HCT116 (cell line): ENCODE measurements at regions not wholly inside any gene's neighbourhood (a gene's known extent, or its start where the extent isn't known, plus 50 kb on each side); places are given as distances from the start of the nearest gene placed in this dataset.

Experiments
- CEBPB ChIP-seq: IDR thresholded peaks from 2 replicates; pipeline ENCODE4 v1.6.1; 2012; ENCODE audit warnings: low read depth
- CTCF ChIP-seq, 3 experiments: fragments of 200-600 bp in 1 of 3; sonication (generic) in 1 of 3; IDR thresholded peaks in 2 of 3; conservative IDR thresholded peaks in 1 of 3; 2 replicates each; pipeline ENCODE4 v1.5.1; 2012 to 2017; ENCODE audit warnings: low read depth in 2 of 3, low read length in 2 of 3, antibody characterized with exemption in 1 of 3, borderline replicate concordance in 1 of 3, control low read depth in 1 of 3, mild to moderate bottlenecking in 1 of 3, mixed read lengths in 1 of 3, mixed run types in 1 of 3, moderate library complexity in 1 of 3; ENCODE audit not compliant: insufficient read depth in 1 of 3
- EZH2phosphoT487 ChIP-seq: fragments of 200-600 bp; IDR thresholded peaks from 2 replicates; pipeline ENCODE4 v1.6.1; 2018; ENCODE audit warnings: antibody characterized with exemption, borderline replicate concordance
- FOSL1 ChIP-seq: IDR thresholded peaks from 2 replicates; pipeline ENCODE4 v1.6.1; 2012; ENCODE audit warnings: low read depth
- POLR2A ChIP-seq: IDR thresholded peaks from 2 replicates; pipeline ENCODE4 v1.7.0; 2011; ENCODE audit warnings: borderline replicate concordance; ENCODE audit not compliant: insufficient read depth, insufficient read length; ENCODE audit errors: extremely low read depth
- RAD21 ChIP-seq: IDR thresholded peaks from 2 replicates; pipeline ENCODE4 v1.6.1; 2012; ENCODE audit warnings: low read depth, mild to moderate bottlenecking
- SIN3A ChIP-seq: IDR thresholded peaks from 2 replicates; pipeline ENCODE4 v1.6.1; 2012; ENCODE audit warnings: low read depth
- SRF ChIP-seq: IDR thresholded peaks from 2 replicates; pipeline ENCODE4 v1.6.1; 2012; ENCODE audit warnings: low read depth
- ZBTB33 ChIP-seq: IDR thresholded peaks from 2 replicates; pipeline ENCODE4 v1.6.1; 2011; ENCODE audit warnings: mild to moderate bottlenecking, low read length, moderate library complexity; ENCODE audit not compliant: insufficient replicate concordance; ENCODE audit errors: extremely low read depth
- TF ChIP-seq, protein P1 (sequence below): IDR thresholded peaks from 2 replicates; pipeline ENCODE4 v1.6.1; 2012

- TF ChIP-seq SIN3A: no peak
- no peak for TF ChIP-seq CTCF (IDR thresholded peaks at IDR 0.05 in 2 of 3, conservative IDR thresholded peaks at IDR 0.05 in 1 of 3; ENCODE audit: borderline replicate concordance in 1 of 3, insufficient read depth in 1 of 3, low read depth in 2 of 3, low read length in 2 of 3)
- no peak for TF ChIP-seq FOSL1
- no peak for TF ChIP-seq ZBTB33
- no peak for TF ChIP-seq SRF
- TF ChIP-seq, protein P1, sequence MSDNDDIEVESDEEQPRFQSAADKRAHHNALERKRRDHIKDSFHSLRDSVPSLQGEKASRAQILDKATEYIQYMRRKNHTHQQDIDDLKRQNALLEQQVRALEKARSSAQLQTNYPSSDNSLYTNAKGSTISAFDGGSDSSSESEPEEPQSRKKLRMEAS: no peak
- no peak for TF ChIP-seq EZH2phosphoT487
- no peak for TF ChIP-seq CEBPB
- TF ChIP-seq POLR2A: no peak
- TF ChIP-seq RAD21: no peak
Observed at GRCh38 chr9:86589730-86590129, 235.5 kb upstream of the TUT7 start.
